ENCODE measurements at regions not wholly inside any gene's neighbourhood (a gene's known extent, or its start where the extent isn't known, plus 50 kb on each side); places are given as distances from the start of the nearest gene placed in this dataset.

DNA sequence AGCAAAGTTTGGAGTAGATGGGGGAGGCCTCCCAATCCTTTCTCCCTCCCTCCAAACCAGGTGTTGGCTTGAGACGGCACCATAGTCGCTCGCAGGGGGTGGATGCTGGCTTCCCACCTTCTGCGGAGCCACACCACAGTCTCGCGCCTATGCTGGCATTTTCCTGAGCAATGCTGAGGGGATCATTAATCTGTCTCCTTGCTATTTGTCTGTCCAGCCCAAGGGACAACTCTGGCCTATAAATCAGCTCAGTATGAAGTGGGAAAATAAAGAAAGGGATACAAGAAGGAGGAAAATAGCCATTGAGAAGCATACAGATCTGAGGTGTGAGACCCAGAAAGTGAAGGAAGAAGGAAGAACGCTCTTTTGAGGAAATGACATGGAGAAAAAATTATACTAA lies 53.5 kb upstream of the CADM1 start:
- no peak for DNase-seq (ENCODE audit: low spot score)

- DNase-seq (ENCODE audit: low spot score): no peak
These were observed 52.8 kb upstream of the CADM1 start for GRCh38 chr11:115556984-115557383.

DNA sequence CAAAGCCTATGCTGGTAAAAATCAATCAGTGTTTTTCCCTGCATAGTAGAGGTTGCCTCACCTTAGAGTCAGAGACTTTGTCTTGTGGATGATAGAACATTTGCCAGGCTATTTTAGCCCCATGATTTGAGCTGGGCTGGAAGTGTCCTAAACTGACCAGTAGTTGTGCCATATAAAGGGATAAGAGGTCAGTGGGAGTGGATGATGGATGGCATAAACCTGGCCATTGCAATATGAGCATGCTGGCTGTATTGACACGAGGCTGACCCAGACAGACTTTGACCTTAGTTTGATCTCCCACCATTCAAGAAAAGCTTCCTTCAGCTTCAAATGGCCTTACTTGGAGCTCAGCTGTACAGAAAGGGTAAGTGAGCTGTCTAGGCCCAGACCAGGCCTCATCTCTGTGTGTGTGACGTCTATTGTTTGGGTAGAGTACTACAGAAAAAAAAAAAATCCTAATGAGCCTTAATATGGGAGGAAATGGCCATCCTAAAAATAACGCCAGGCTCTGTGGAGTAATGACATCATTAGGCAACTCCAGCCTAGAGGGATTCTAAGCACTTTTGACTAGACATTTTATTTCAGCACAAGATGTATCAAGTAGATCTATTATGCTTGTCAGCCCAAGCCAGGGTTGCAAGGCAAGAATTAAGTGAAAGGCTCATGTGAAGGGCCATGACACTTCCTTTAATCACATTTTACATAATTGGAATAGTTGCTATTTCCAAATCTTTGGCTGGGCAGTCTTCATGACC lies 51.3 kb upstream of the CADM1 start:
- DNase-seq (ENCODE audit: low spot score): no peak

Measured in Ammon's horn (tissue), 1 donor.